Gastrocnemius medialis (tissue), 4 donors: ENCODE measurements at regions not wholly inside any gene's neighbourhood (a gene's known extent, or its start where the extent isn't known, plus 50 kb on each side); places are given as distances from the start of the nearest gene placed in this dataset.

Experiments
- ATAC-seq, 2 donors: fragments of 150-250 bp; one replicate each; pipeline ENCODE4 v1.9.1; 2016
- DNase-seq, 2 donors: peaks; one replicate each; pipeline ENCODE4 v3.0.0-alpha.2; 2019
- H3K27ac ChIP-seq, 4 donors: fragments of 200-600 bp; sonication (generic); 1 replicate in 1 of 4; 2 replicates in 3 of 4; pipeline ENCODE4 v1.5.1; 2016 to 2018; ENCODE audit warnings: mild to moderate bottlenecking in 2 of 4, moderate library complexity in 1 of 4
- H3K27me3 ChIP-seq, 3 donors: fragments of 200-600 bp; sonication (generic) in 2 of 3; 1 replicate in 1 of 3; 2 replicates in 2 of 3; pipeline versions ENCODE4 v1.5.1 to v1.6.0; 2016 to 2019; ENCODE audit warnings: mild to moderate bottlenecking in 1 of 3, moderate library complexity in 1 of 3
- H3K36me3 ChIP-seq, 2 donors: fragments of 200-600 bp; sonication (generic) in 1 of 2; one replicate each; pipeline ENCODE4 v1.5.1; 2017 to 2018
- H3K4me1 ChIP-seq, 2 donors: fragments of 200-600 bp; sonication (generic) in 1 of 2; one replicate each; pipeline ENCODE4 v1.5.1; 2016 to 2017; ENCODE audit warnings: mild to moderate bottlenecking in 2 of 2
- H3K4me3 ChIP-seq, 4 donors: fragments of 200-600 bp; sonication (generic) in 3 of 4; 1 replicate in 1 of 4; 2 replicates in 3 of 4; pipeline ENCODE4 v1.5.1; 2016 to 2019; ENCODE audit warnings: mild to moderate bottlenecking in 2 of 4
- H3K9me3 ChIP-seq, 3 donors: fragments of 200-600 bp; sonication (generic) in 2 of 3; 1 replicate in 1 of 3; 2 replicates in 2 of 3; pipeline ENCODE4 v1.5.1; 2016 to 2019
- CTCF ChIP-seq, 5 experiments: fragments of 450-650 bp in 3 of 5; fragments of 200-600 bp in 2 of 5; sonication (generic) in 2 of 5; IDR thresholded peaks in 4 of 5; conservative IDR thresholded peaks in 1 of 5; 1 replicate in 4 of 5; 2 replicates in 1 of 5; pipeline ENCODE4 v1.5.1; 2016 to 2019; ENCODE audit warnings: antibody characterized with exemption in 5 of 5, mild to moderate bottlenecking in 3 of 5, moderate library complexity in 3 of 5
- POLR2A ChIP-seq, 2 donors: fragments of 450-650 bp; IDR thresholded peaks; one replicate each; pipeline ENCODE4 v1.6.1; 2017; ENCODE audit warnings: antibody characterized with exemption in 2 of 2, mild to moderate bottlenecking in 2 of 2, moderate library complexity in 2 of 2
- in situ Hi-C, 4 donors: fragments of 200-750 bp; cut with MboI; loops; one replicate each; pipeline versions ENCODE4 v1.15.0 to v1.8.0; 2017; ENCODE audit warnings: low sequenced_read_pairs in 4 of 4
- intact Hi-C: fragments of 100-400 bp; cut with DNase I; formaldehyde crosslinking; loops from one replicate; pipeline ENCODE4 v1.15.1; 2023; ENCODE audit warnings: low total_unique reads

- intact Hi-C loops (no loop called here), in situ Hi-C loops (no loop called here)
- Histone ChIP-seq H3K27ac (no peak overlapping the region), H3K4me1 (peaks cover 4 to 12% of the 10 kb centered on the region in 2 donors), H3K36me3 (no peaks in the 10 kb centered on the region), H3K9me3 (no peaks in the 10 kb centered on the region), H3K27me3 (no peaks in the 10 kb centered on the region), H3K4me3 (no peak overlapping the region)
- DNase-seq (no peak), ATAC-seq (no peak)
- no peak for TF ChIP-seq CTCF (IDR thresholded peaks at IDR 0.05 in 4 of 5, conservative IDR thresholded peaks at IDR 0.05 in 1 of 5)
Measured at GRCh38 chr4:137957806-137958205, 284.3 kb downstream of the SLC7A11 start.

GRCh38 chr4:137956256-137956655 is 285.9 kb downstream of the SLC7A11 start:
- Histone ChIP-seq H3K9me3 (no peaks in the 10 kb centered on the region), H3K36me3 (no peaks in the 10 kb centered on the region), H3K4me1 (peaks cover 1 to 10% of the 10 kb centered on the region in 2 donors), H3K27ac (no peak overlapping the region), H3K27me3 (no peaks in the 10 kb centered on the region), H3K4me3 (no peak overlapping the region)
- in situ Hi-C loops (no loop called here), intact Hi-C loops (no loop called here)
- DNase-seq (no peak), ATAC-seq (no peak)
- no peak for TF ChIP-seq POLR2A (IDR thresholded peaks at IDR 0.05)

DNA sequence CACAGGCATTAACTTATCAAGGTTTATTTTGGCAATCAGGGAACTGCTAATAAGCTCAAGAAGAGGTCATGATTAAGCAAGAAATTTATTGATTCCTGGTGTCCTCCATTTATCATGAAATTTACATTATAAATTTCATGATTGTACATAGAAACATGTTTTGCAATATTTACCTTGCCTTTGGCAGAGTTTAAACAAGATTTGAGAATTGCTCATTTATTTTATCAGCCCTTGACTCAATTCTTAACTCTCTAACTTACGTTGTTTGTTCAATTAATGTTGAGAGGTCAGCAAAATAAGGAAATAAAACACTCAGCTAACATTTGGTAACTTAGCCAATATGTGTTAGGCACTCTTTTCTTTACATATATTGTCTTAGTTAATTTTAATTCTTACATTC is 286.6 kb downstream of the SLC7A11 start:
- TF ChIP-seq POLR2A (IDR thresholded peaks at IDR 0.05) (no peak), CTCF (IDR thresholded peaks at IDR 0.05 in 4 of 5, conservative IDR thresholded peaks at IDR 0.05 in 1 of 5) (no peak)
- Histone ChIP-seq H3K4me3 (no peak overlapping the region), H3K36me3 (no peaks in the 10 kb centered on the region), H3K27ac (no peak overlapping the region), H3K27me3 (no peaks in the 10 kb centered on the region), H3K4me1 (peaks cover 0 to 4% of the 10 kb centered on the region in 2 donors), H3K9me3 (no peaks in the 10 kb centered on the region)
- ATAC-seq: no peak
- no peak for DNase-seq
- intact Hi-C loops: no loop called here
- in situ Hi-C loops: no loop called here

DNA sequence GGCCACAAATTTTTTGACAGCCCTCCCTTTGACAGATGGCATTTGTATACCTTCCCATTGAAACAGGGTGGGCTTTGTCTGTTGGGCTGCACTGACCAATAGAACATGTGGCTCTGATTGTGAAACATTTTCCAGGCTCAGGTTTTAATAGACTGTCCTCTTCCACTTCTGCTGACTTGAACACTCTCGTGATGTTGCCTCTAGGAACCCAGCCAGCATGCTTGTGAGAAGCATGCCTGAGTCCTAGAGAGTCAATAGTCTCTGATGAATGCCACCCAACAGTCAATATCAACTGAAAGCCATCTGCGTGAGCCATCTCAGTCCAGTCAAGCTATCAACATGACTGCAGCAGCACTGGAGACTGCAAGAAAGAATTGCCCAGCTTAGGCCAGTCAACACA is 290.0 kb downstream of the SLC7A11 start:
- intact Hi-C loops: no loop called here
- ATAC-seq: no peak

DNA sequence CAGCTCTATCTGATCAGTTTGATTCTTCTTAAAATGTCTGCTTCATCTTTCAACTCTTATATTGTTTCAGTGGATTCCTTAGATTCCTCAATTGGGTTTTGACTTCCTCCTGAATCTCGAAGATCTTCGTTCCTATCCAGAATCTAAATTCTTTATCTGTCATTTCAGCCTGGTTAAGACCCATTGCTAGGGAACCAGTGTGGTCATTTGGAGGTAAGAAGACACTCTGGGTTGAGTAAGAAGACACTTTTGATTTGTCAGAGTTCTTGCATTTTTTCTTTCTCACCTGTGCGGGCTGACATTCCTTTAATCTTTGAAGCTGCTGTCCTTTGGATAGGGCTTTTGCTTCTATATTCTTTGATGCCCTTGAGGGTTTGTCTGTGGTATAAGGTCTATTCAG is 291.9 kb downstream of the SLC7A11 start:
- TF ChIP-seq POLR2A (IDR thresholded peaks at IDR 0.05) (no peak), CTCF (IDR thresholded peaks at IDR 0.05 in 4 of 5, conservative IDR thresholded peaks at IDR 0.05 in 1 of 5) (no peak)
- DNase-seq (no peak), ATAC-seq (no peak)
- no peaks in the 10 kb centered on the region for H3K9me3 ChIP-seq
- in situ Hi-C loops: no loop called here
- H3K4me3 ChIP-seq: no peak overlapping the region
- no peak overlapping the region for H3K27ac ChIP-seq
- no peaks in the 10 kb centered on the region for H3K36me3 ChIP-seq
- intact Hi-C loops: no loop called here
- H3K27me3 ChIP-seq: no peaks in the 10 kb centered on the region
- no peaks in the 10 kb centered on the region for H3K4me1 ChIP-seq

More for the DNA sequence above, 290.0 kb downstream of the SLC7A11 start:
- in situ Hi-C loops: no loop called here
- DNase-seq: no peak
- TF ChIP-seq POLR2A (IDR thresholded peaks at IDR 0.05): no peak
- no peak for TF ChIP-seq CTCF (IDR thresholded peaks at IDR 0.05 in 4 of 5, conservative IDR thresholded peaks at IDR 0.05 in 1 of 5)
- no peak overlapping the region for H3K4me3 ChIP-seq
- no peaks in the 10 kb centered on the region for H3K4me1 ChIP-seq
- no peaks in the 10 kb centered on the region for H3K27me3 ChIP-seq
- H3K36me3 ChIP-seq: no peaks in the 10 kb centered on the region
- H3K27ac ChIP-seq: no peak overlapping the region
- H3K9me3 ChIP-seq: no peaks in the 10 kb centered on the region
